ENCODE measurements at regions not wholly inside any gene's neighbourhood (a gene's known extent, or its start where the extent isn't known, plus 50 kb on each side); places are given as distances from the start of the nearest gene placed in this dataset.

GRCh38 chr12:98002887-98003493 is 512.4 kb upstream of the TMPO start:
- peak in 3 of 6 experiments; percentile 9 to 29 (median 24) for TF ChIP-seq CTCF (IDR thresholded peaks at IDR 0.05)
- TF ChIP-seq POLR2A (IDR thresholded peaks at IDR 0.05): no peak

All from Peyer's patch (tissue), 4 donors.